Ishikawa (cell line): ENCODE measurements at regions not wholly inside any gene's neighbourhood (a gene's known extent, or its start where the extent isn't known, plus 50 kb on each side); places are given as distances from the start of the nearest gene placed in this dataset.

Source experiments
- CEBPB ChIP-seq: IDR thresholded peaks from 2 replicates; pipeline ENCODE4 v1.6.1; 2012
- CREB1 ChIP-seq: IDR thresholded peaks from 2 replicates; pipeline ENCODE4 v1.6.1; 2012; ENCODE audit warnings: low read depth
- FOXM1 ChIP-seq: IDR thresholded peaks from 2 replicates; pipeline ENCODE4 v1.6.1; 2012; ENCODE audit warnings: low read depth, borderline replicate concordance
- NFIC ChIP-seq: IDR thresholded peaks from 2 replicates; pipeline ENCODE4 v1.6.1; 2012
- TAF1 ChIP-seq: IDR thresholded peaks from 2 replicates; pipeline ENCODE4 v1.6.1; 2012; ENCODE audit warnings: low read depth, mild to moderate bottlenecking
- TCF12 ChIP-seq: IDR thresholded peaks from 2 replicates; pipeline ENCODE4 v1.6.1; 2012; ENCODE audit warnings: low read depth
- YY1 ChIP-seq: IDR thresholded peaks from 2 replicates; pipeline ENCODE4 v1.6.1; 2012; ENCODE audit warnings: low read depth
- ZBTB7A ChIP-seq: IDR thresholded peaks from 2 replicates; pipeline ENCODE4 v1.6.1; 2012; ENCODE audit warnings: low read depth
- TF ChIP-seq, protein P1 (sequence below): IDR thresholded peaks from 2 replicates; pipeline ENCODE4 v1.6.1; 2012
- TF ChIP-seq, protein P2 (sequence below): IDR thresholded peaks from 2 replicates; pipeline ENCODE4 v1.6.1; 2012; ENCODE audit warnings: low read depth, mild to moderate bottlenecking

DNA sequence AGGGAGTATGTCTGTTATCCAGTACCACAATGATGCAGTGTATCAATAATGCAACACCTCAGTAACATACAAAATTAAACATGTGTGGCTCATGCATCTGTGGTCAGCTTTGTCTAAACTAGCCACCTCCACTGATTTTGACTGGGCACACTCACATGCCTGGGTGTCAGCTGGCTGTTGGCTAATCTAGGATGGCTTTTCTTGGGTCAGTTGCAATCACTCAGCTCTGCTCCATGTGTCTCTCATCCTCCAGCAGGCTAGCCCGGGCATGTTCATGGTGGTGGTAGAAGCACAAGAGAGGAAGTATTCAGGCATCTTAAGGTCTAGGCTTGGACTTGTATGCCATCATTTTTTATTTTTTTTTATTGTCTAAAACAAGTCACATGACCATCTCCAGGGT, 59.3 kb upstream of the JAG1 start:
- TF ChIP-seq TAF1 (no peak), ZBTB7A (no peak), YY1 (no peak), NFIC (no peak), CEBPB (no peak), TCF12 (no peak), FOXM1 (no peak), CREB1 (no peak)
- TF ChIP-seq, protein P1, sequence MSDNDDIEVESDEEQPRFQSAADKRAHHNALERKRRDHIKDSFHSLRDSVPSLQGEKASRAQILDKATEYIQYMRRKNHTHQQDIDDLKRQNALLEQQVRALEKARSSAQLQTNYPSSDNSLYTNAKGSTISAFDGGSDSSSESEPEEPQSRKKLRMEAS: no peak
- TF ChIP-seq, protein P2, sequence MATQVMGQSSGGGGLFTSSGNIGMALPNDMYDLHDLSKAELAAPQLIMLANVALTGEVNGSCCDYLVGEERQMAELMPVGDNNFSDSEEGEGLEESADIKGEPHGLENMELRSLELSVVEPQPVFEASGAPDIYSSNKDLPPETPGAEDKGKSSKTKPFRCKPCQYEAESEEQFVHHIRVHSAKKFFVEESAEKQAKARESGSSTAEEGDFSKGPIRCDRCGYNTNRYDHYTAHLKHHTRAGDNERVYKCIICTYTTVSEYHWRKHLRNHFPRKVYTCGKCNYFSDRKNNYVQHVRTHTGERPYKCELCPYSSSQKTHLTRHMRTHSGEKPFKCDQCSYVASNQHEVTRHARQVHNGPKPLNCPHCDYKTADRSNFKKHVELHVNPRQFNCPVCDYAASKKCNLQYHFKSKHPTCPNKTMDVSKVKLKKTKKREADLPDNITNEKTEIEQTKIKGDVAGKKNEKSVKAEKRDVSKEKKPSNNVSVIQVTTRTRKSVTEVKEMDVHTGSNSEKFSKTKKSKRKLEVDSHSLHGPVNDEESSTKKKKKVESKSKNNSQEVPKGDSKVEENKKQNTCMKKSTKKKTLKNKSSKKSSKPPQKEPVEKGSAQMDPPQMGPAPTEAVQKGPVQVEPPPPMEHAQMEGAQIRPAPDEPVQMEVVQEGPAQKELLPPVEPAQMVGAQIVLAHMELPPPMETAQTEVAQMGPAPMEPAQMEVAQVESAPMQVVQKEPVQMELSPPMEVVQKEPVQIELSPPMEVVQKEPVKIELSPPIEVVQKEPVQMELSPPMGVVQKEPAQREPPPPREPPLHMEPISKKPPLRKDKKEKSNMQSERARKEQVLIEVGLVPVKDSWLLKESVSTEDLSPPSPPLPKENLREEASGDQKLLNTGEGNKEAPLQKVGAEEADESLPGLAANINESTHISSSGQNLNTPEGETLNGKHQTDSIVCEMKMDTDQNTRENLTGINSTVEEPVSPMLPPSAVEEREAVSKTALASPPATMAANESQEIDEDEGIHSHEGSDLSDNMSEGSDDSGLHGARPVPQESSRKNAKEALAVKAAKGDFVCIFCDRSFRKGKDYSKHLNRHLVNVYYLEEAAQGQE: no peak
